HepG2 (cell line): ENCODE measurements at regions not wholly inside any gene's neighbourhood (a gene's known extent, or its start where the extent isn't known, plus 50 kb on each side); places are given as distances from the start of the nearest gene placed in this dataset.

Experiments used
- BRCA1 ChIP-seq: sonication (generic); formaldehyde crosslinking; IDR thresholded peaks from 2 replicates; pipeline ENCODE4 v1.4.0; 2020; ENCODE audit warnings: missing genetic modification reagents
- CTCF ChIP-seq: sonication (generic); formaldehyde crosslinking; IDR thresholded peaks from 2 replicates; pipeline ENCODE4 v1.5.0; 2020; ENCODE audit warnings: mild to moderate bottlenecking, missing genetic modification reagents, moderate library complexity
- DZIP1 ChIP-seq: sonication (generic); formaldehyde crosslinking; IDR thresholded peaks from 2 replicates; pipeline ENCODE4 v1.5.0; 2020; ENCODE audit warnings: mild to moderate bottlenecking, missing genetic modification reagents
- MAFK ChIP-seq, 2 experiments: IDR thresholded peaks in 1 of 2; conservative IDR thresholded peaks in 1 of 2; 2 replicates each; pipeline ENCODE4 v1.6.1; 2011; ENCODE audit warnings: improper control_type of control experiment in 2 of 2, low read length in 2 of 2
- RFXANK ChIP-seq: IDR thresholded peaks from 2 replicates; pipeline ENCODE4 v1.6.1; 2016
- TBX2 ChIP-seq: sonication (generic); formaldehyde crosslinking; IDR thresholded peaks from 2 replicates; pipeline ENCODE4 v1.5.0; 2020; ENCODE audit warnings: missing genetic modification reagents, mild to moderate bottlenecking, borderline replicate concordance
- YY1 ChIP-seq: IDR thresholded peaks from 2 replicates; pipeline ENCODE4 v1.6.1; 2011; ENCODE audit warnings: low read length, low read depth, moderate library complexity, mild to moderate bottlenecking; ENCODE audit not compliant: insufficient read depth, insufficient replicate concordance
- ZFP36 ChIP-seq: fragments of 150-350 bp; IDR thresholded peaks from 2 replicates; pipeline ENCODE4 v1.6.1; 2018; ENCODE audit warnings: borderline replicate concordance, low read length, low read depth; ENCODE audit not compliant: partially characterized antibody

- TF ChIP-seq BRCA1 (CRISPR knock-in tag) (no peak), CTCF (no peak), DZIP1 (no peak), MAFK (conservative IDR thresholded peaks at IDR 0.05 in 1 of 2, IDR thresholded peaks at IDR 0.05 in 1 of 2; ENCODE audit: low read length in 2 of 2) (no peak), TBX2 (CRISPR knock-in tag) (no peak), RFXANK (no peak), ZFP36 (no peak), YY1 (no peak)
Measured at GRCh38 chr2:35174845-35175244, 1180.7 kb upstream of the CRIM1 start.
